COLO829 (cell line): ENCODE measurements at regions not wholly inside any gene's neighbourhood (a gene's known extent, or its start where the extent isn't known, plus 50 kb on each side); places are given as distances from the start of the nearest gene placed in this dataset.
"Not testable (repeated sequence)": the region's sequence is repeated elsewhere in the genome, so short reads cannot be mapped to it uniquely, and the experiment has no call there.

Experiments
- DNase-seq: peaks from one replicate; pipeline ENCODE4 v3.0.0; 2012; ENCODE audit warnings: low spot score

DNA sequence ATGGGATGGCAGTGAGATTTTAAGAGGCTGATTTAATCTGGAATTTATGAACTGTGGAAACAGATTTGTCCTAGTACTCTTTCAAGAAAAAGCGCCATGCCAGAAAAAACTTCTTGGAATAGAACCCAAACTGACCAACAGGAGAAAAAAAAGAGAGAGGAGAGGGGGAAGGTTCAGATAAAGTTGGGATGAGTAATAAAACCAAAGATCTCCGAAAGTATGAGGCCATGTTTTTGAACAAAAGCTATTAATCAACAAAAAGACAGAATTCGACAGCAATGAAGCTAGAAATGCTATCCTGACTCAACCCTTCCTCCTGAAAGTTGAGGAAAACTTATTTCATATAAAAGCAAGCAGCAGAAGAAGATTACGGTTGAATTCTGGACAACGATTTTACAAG is 135.5 kb downstream of the CEMIP2 start:
- DNase-seq = no peak

DNA sequence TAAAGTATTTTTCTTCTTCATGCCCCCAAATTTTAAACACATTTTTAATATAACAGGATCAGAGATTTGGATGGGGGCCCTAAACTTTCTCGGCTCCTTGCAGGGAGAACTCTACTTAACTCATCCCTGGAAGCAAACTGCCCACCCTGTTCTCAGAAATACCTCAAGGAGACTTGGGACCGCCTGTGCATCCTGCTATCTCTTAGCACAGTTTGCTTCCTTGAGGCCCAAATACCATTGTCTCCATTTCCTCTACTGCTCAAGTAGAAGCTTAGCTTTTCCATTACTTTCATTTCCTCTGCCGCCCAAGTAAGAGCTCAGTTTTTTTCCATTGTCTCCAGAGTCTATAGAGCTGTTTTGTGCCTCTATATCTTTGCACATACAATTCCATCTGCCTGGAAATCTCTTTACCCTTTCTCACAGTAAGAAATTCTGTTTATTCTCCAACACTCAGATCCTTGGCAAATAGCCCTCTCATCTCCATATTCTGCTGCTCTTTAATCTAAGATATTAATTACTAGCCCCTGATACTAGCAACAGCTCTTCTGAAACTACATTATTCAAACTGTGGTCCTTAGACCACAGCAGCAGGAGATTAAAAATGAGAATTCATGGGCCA is 137.8 kb downstream of the CEMIP2 start:
- DNase-seq = no peak

DNA sequence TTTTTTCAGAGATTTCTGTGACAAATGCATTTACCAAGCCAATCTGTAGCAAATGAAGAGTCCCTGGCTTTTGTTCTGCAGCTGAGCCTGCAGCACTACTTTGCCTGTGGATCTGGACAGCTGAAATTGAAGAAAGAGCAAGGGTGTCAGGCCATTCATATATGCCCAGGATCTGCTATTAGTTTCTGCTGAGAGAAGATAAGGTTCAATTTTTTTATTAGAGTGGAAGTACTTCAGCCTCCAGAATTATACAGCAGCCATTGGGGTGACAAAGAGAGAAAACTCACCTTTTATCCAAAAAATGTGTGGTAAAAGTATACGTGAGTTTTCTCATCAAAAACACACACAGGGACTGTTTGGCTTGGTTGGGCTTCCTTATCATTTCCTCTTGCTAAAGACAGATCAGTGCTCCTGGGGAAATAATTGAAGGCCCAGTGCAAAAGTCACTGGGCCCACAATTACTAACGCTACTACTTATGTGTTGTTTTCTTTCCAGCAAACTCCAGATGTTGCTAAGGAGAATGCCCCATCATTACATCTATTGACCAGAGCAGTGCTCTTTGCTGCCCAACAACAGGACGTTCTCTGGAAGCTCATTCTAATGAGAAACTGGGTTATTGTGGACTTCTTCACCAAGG is 138.6 kb downstream of the CEMIP2 start:
- DNase-seq = no peak

GRCh38 chr9:71628247-71628646 is 140.1 kb downstream of the CEMIP2 start:
- DNase-seq = no peak

DNA sequence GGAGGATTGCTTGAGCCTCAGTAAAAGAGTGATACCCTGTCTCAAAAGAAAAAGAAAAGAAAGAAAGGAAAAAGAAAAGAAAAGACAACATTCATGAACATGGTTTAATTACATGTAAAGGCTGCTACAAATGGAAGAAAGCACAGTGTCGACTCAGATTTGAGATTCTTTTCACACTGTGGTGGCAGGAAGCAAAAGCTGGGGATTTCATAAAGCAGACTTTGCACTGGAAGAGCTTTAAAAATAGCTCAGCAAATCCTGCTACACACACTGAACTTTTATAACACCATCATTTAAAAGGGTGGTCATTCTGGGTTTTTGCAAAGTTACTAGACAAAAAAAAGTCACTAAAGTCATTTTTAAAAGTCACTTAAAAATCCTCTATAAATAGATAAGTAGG is 140.8 kb downstream of the CEMIP2 start:
- DNase-seq = no peak

DNA sequence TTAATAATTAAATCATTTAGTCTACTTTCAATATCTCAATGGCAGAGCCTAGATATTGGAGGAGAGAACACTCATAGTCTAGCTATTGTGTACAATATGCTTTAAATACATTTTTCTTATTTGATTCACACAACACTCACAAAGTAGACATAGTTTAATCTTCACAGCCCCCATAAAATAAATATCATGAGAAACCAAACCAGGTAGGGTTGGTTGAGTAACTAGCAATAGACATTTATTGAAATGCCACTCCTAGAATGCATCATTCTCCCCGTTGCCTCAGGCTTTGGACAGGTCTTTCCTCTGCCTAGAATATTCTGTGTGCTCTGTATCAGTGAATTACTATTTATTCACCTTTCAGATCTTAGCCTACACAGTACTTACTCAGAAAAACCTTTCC is 141.9 kb downstream of the CEMIP2 start:
- no peak for DNase-seq

GRCh38 chr9:71624728-71625127 is 143.6 kb downstream of the CEMIP2 start:
- no peak for DNase-seq

GRCh38 chr9:71620746-71621145 is 147.6 kb downstream of the CEMIP2 start:
- DNase-seq = no peak

- no peak for DNase-seq
Observed at GRCh38 chr9:71620331-71620730, 148.0 kb downstream of the CEMIP2 start.

DNA sequence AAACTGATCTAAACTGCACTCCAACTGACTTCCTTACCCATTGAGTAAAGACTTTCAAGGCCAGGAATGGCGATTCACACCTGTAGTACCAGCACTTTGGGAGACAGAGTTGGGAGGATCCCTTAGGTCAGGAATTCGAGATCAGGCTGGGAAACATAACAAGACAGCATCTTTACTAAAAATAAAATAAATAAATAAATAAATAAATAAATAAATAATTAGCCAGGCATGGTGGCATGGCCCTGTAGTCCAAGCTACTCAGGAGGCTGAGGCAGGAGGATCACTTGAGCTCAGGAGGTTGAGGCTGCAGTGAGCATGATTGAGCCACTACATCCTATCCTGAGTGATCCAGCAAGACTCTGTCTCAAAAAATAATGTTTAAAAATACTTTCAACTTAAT is 148.4 kb downstream of the CEMIP2 start:
- no peak for DNase-seq

DNA sequence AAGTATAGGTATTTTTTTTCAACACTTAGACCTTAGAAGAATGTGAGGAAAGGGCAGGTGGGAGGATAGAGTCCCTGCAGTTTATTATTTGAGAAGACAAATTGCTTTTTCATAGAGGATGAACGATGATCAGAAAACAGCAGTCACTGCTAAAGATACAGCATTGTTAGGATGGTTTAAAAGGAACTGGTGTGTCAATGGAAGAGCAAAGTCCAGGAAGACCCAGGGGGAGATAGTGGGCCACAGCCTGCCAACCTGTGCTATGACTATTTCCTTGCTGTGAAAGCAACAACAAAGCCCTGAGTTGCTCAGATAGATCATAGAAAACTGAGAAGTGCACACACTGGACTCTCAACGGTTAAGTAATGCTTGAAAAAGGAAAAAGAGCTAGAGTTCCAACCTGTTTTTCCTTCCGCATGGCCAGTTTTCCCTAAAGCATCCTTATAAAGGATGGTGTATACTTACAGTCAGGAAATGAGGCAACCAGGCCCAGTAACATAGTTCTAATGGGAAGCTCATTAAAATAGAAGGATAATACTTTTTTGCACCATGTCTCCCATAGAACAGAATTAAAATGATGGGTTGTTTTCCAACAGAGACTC is 153.8 kb downstream of the CEMIP2 start:
- no peak for DNase-seq

DNA sequence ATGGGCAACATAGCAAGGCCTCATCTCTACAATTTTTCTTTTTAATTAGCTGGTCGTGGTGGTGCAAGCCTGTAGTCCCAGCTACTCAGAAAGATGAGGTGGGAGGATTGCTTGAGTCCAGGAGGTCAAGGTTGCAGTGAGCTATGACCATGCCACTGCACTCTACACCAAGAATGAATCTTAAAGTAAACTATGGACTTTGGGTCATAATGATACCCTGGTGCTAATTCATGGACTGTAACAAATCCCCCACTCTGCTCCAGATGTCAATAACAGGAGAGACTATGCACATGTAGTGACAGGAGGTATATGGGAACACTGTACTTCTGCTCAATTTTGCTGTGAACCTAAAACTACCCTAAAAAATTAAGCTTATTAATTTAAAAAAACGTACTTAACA is 155.4 kb downstream of the CEMIP2 start:
- no peak for DNase-seq

DNA sequence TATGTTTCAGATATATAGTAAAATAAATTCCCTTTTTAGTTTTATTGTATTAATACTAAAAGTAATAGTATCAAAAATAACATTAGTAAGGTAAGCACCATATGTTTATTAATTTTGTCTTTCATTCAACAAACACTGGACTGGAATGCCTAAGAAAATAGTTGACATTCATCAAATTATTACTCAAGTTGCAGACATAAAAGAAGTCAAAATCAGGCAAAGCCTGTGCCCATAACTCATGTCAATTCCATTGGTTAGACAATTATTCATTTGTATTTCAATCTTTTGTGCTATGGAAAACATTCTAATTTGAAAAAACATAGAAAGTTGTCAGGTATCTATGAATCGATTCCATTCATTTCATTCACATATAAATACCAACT is 158.9 kb downstream of the CEMIP2 start:
- peak; percentile 10 for DNase-seq

GRCh38 chr9:71608825-71609447 is 159.4 kb downstream of the CEMIP2 start:
- peak; percentile 48 for DNase-seq

DNA sequence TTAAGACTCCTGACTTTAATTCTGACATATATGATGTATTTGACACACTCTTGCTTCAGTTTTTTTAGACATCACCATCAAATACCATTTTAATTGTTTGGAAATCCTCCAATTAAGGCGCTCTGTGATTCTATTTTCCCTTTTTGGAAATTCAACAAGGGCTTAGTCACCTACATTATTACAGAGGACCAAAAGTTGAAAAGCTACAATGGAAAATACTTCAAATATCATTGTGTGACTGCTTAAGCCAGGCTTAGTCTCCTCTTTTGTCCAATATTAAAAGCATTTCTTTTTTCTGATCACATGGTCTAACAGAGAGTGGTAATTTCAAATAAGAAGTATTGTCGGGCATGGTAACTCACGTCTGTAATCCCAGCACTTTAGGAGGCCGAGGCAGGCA is 160.3 kb downstream of the CEMIP2 start:
- no peak for DNase-seq

DNA sequence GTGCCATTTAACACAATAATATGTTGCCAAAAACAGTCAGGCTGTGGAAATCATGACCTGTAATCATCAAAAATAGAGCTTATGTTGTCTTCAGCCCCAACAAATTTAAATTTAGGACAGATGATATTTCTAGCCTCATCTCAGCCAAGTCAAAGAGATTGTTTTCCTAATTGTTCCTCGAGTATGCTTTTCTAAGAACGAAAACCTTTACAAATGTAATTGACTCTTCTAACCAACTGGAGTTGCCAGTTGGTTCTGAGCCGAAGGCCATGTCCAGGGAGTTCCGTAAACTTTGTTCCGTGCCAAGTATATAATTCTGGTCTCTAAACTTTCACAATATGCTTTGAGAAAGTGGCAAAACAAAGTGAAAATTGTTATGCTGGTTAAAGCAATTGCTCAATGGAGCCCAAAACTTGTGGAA is 160.8 kb downstream of the CEMIP2 start:
- DNase-seq = no peak

- peak; percentile 74 for DNase-seq
Observed at GRCh38 chr9:71604197-71605063, 163.9 kb downstream of the CEMIP2 start.

DNA sequence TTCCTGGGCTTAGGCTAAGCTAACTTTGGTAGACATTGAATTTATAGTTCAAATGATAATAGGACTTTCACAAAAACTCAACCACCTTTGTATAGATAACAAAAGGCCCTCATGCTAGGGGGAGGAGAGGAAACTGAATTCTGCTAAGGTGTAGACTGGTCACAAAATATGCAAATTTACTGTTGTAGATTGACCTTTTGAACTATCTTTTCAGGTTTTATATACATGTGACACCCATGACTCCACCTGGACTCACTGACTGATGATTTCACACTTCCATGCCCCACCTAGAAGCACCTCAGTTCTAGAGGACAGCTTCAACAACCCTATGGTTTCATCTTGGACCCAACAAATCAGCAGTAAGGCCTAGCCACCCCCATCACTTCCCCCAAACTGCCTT is 165.7 kb downstream of the CEMIP2 start:
- DNase-seq = no peak

DNA sequence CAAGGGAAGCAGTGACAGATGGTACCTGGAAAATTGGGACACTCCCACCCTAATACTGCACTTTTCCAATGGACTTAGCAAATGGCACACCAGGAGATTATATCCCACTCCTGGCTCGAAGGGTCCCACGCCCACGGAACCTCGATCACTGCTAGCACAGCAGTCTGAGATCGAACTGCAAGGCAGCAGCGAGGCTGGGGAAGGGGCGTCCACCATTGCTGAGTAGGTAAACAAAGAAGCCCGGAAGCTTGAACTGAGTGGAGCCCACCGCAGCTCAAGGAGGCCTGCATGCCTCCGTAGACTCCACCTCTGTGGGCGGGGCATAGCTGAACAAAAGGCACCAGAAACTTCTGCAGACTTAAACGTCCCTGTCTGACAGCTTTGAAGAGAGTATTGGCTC is 172.6 kb downstream of the CEMIP2 start:
- DNase-seq = not testable (repeated sequence)

- no peak for DNase-seq
Observed at GRCh38 chr9:71594541-71594940, 173.8 kb downstream of the CEMIP2 start.

DNA sequence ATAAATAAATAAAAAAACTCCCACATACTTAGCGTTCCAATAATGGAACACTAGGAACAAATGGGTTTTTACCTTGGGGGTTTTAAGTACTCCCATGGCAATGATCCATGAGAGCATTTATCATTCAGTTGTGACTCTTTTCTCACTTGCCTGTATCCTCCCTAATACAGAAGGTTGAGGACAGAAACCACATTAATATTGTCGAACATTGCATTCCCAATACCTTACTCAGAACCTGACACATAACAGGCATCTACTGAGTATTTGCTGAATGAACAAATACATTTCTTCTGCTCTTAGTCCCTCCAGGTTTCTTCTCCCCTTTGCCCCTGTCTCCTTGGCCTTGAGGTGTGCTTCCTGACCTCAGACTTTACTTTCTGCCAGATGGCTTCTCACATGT is 175.9 kb downstream of the CEMIP2 start:
- no peak for DNase-seq

GRCh38 chr9:71590362-71590761 is 178.0 kb downstream of the CEMIP2 start:
- no peak for DNase-seq
